HTR-8/SVneo (cell line): ENCODE measurements at regions not wholly inside any gene's neighbourhood (a gene's known extent, or its start where the extent isn't known, plus 50 kb on each side); places are given as distances from the start of the nearest gene placed in this dataset.

Source experiments
- DNase-seq: peaks from one replicate; pipeline ENCODE4 v3.0.0; 2011; ENCODE audit warnings: low spot score, mixed read lengths; ENCODE audit not compliant: insufficient read length
- FAIRE-seq: peaks from 2 replicates; lab custom pipeline; 2011; peaks lifted over from hg19 to GRCh38; lab: Jason Lieb, UNC

- FAIRE-seq (no peak), DNase-seq (no peak)
Observed at GRCh38 chr10:121025731-121026130, 174.6 kb downstream of the WDR11 start.

DNA sequence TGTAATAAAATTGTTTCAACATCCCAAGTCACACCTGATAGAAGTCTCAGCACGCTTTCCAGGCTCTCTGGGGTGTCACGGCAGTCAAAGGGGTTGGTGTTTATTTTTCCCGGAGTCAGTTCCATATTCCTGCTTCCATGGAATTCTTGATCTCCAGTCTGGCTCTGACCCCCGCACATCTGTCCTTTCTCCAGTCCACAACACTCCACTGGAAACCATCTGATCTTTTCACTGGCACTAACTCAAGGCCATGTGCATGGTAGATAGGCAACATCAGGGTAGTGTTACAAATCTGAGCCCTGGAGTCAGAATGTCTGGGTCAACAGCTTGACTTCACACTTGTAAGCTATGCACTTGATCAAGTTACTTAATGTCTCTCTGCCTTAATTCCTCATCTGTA is 176.2 kb downstream of the WDR11 start:
- no peak for DNase-seq
- FAIRE-seq = no peak

- no peak for DNase-seq
- FAIRE-seq = no peak
Observed at GRCh38 chr10:121032460-121032859, 181.3 kb downstream of the WDR11 start.

GRCh38 chr10:121033366-121033765 is 182.2 kb downstream of the WDR11 start:
- DNase-seq (no peak), FAIRE-seq (no peak)

DNA sequence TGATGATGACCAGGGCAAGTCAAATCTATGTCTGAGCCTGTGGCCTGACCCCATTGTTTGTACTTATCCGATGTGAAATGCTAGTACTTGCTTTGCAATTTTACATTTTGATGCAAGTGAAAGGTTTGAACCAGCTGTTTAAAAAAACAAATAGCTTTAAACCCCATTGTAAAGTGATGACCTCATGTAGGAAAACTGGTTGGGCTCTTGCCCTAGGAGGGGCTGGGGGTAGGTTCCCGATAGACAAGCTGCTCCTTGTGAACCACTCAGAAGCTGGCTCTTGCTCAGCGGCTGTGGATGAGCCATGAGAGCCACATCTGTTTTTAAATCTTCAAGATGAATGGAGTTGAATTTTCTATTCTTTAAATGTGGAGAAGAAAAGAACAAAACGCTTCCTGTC is 185.3 kb downstream of the WDR11 start:
- DNase-seq = no peak

GRCh38 chr10:121041499-121041898 is 190.3 kb downstream of the WDR11 start:
- DNase-seq (no peak), FAIRE-seq (no peak)

More for the DNA sequence above, 185.3 kb downstream of the WDR11 start:
- FAIRE-seq = no peak

DNA sequence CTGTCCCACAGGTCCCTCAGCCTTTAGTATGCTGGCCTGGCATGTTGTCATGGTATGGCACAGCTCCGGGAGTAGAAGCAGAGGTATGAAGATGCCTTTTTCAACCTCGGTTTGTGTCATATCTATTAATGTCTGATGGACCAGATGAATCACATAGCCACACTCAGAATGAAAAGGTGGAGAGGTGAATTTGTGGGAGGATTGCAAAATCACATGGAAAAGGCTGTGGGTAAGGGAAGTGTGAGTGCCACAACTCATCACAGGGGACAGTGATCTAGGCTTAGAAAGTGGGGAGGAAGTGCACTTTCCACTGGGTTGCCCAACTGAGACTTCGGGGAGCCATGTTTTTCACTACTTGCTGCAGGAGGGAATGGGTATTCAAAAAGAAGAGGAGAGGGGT is 190.7 kb downstream of the WDR11 start:
- DNase-seq (no peak), FAIRE-seq (no peak)

GRCh38 chr10:121042342-121042741 is 191.2 kb downstream of the WDR11 start:
- DNase-seq = no peak
- FAIRE-seq = no peak

- FAIRE-seq = no peak
- no peak for DNase-seq
Observed at GRCh38 chr10:121043124-121043849, 192.1 kb downstream of the WDR11 start.

DNA sequence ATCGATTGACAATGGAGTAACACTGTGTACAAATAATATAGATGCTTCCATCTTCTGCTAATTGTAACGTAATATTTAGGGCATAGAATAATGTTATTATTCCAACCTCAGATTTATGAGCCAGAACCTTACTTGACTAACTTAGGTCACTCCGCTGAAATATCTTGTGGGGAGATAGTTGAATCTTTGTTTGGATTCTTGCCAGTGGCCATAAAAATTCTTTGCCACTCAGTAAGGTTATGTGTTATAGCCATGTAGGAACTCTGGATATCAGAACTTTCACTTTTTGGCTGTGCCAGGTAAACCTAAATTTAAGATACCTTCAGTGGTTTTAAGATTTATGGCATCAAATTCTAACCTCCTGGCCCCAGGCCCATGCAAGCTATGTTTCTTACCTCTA is 197.6 kb downstream of the WDR11 start:
- DNase-seq (no peak), FAIRE-seq (no peak)

- no peak for FAIRE-seq
Observed at GRCh38 chr10:121049489-121049888, 198.3 kb downstream of the WDR11 start.

GRCh38 chr10:121049923-121050322 is 198.8 kb downstream of the WDR11 start:
- FAIRE-seq = no peak
- DNase-seq = no peak

More at GRCh38 chr10:121049489-121049888, 198.3 kb downstream of the WDR11 start:
- DNase-seq = no peak

- DNase-seq = no peak
Observed at GRCh38 chr10:121051171-121051570, 200.0 kb downstream of the WDR11 start.

GRCh38 chr10:121051696-121052279 is 200.6 kb downstream of the WDR11 start:
- FAIRE-seq = no peak
- no peak for DNase-seq

More at GRCh38 chr10:121051171-121051570, 200.0 kb downstream of the WDR11 start:
- FAIRE-seq = no peak

DNA sequence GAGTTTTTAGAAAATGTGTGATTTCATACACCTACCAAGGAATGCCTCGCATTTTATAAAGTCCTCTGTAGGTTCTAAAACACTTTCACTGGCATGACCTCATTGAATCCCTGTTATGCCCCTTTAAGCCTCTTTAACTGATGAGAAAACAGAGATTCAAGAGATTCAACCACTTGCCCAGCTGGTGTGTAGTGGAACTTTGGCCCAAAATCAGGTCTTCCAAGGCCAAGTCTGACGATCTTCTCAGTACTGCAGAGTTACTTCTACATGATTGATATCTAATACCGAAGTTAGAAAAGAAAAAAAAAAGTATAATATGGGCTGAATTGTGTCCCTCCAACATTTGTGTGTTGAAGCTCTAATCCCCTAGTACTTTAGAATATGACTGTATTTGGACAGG is 202.0 kb downstream of the WDR11 start:
- DNase-seq (no peak), FAIRE-seq (no peak)

GRCh38 chr10:121054874-121055273 is 203.7 kb downstream of the WDR11 start:
- DNase-seq = no peak
- FAIRE-seq = no peak

GRCh38 chr10:121057269-121057668 is 206.1 kb downstream of the WDR11 start:
- no peak for FAIRE-seq
- DNase-seq = no peak

- FAIRE-seq (no peak), DNase-seq (no peak)
Observed at GRCh38 chr10:121058082-121058481, 206.9 kb downstream of the WDR11 start.

- FAIRE-seq (no peak), DNase-seq (no peak)
Observed at GRCh38 chr10:121059351-121059750, 208.2 kb downstream of the WDR11 start.

DNA sequence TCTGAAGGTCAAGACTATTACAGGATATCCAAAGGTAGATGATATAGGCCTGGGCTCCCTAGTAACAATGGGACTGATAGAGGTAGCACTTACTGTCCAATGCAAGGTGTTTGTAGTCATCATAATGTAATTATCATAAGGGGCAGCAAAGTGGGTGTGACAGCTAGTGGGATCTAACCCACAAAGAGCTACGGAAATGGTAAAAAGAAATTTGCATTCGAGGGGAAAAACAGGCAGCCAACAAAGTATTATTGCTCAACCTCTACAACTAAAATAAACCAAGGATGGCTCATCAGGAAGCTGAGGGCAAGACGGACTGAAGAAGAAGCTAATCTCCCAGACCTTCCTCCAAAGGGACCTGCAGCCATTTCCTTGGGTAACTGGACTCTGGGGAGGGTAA is 211.0 kb downstream of the WDR11 start:
- FAIRE-seq (no peak), DNase-seq (no peak)

- FAIRE-seq = no peak
- no peak for DNase-seq
Observed at GRCh38 chr10:121063744-121064143, 212.6 kb downstream of the WDR11 start.

GRCh38 chr10:121064491-121064890 is 213.3 kb downstream of the WDR11 start:
- DNase-seq = no peak
- FAIRE-seq = no peak
